ENCODE measurements at regions not wholly inside any gene's neighbourhood (a gene's known extent, or its start where the extent isn't known, plus 50 kb on each side); places are given as distances from the start of the nearest gene placed in this dataset.

DNA sequence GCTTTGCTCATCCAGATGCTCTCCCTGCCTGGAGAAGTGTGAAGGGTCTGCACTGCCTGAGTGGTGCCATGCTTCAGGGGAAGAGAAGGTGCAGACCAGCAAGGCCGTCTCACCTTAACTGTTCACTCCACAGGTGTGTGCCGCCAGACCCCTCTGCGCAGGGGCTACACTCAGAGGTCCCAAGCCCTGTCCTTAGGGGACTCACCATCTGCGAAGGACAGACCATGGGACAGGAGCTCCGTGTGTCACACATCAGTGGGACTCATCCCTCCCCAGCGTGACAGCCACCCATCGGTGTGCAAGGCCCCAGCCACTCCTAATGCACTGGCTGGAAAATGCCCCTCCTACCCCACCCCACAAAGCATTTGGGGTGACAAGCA, 142.9 kb downstream of the OLFM1 start:
- no peak for TF ChIP-seq POLR2A (IDR thresholded peaks at IDR 0.05; ENCODE audit: low read depth, low read length)
- TF ChIP-seq POLR2AphosphoS5 (IDR thresholded peaks at IDR 0.05; ENCODE audit: low read depth, low read length) = no peak
- no peak for TF ChIP-seq TAF1 (IDR thresholded peaks at IDR 0.05; ENCODE audit: borderline replicate concordance, low read depth, low read length)

Measured in GM12892 (cell line).